ENCODE measurements at regions not wholly inside any gene's neighbourhood (a gene's known extent, or its start where the extent isn't known, plus 50 kb on each side); places are given as distances from the start of the nearest gene placed in this dataset.

GRCh38 chr1:221944247-221944870 is 202.5 kb upstream of the DUSP10 start:
- DNase-seq (ENCODE audit: extremely low read depth, low read depth): no peak

- no peak for DNase-seq (ENCODE audit: extremely low read depth, low read depth)
These were observed 198.7 kb upstream of the DUSP10 start for GRCh38 chr1:221940631-221941030.

GRCh38 chr1:221939607-221940006 is 197.7 kb upstream of the DUSP10 start:
- DNase-seq (ENCODE audit: extremely low read depth, low read depth): no peak

DNA sequence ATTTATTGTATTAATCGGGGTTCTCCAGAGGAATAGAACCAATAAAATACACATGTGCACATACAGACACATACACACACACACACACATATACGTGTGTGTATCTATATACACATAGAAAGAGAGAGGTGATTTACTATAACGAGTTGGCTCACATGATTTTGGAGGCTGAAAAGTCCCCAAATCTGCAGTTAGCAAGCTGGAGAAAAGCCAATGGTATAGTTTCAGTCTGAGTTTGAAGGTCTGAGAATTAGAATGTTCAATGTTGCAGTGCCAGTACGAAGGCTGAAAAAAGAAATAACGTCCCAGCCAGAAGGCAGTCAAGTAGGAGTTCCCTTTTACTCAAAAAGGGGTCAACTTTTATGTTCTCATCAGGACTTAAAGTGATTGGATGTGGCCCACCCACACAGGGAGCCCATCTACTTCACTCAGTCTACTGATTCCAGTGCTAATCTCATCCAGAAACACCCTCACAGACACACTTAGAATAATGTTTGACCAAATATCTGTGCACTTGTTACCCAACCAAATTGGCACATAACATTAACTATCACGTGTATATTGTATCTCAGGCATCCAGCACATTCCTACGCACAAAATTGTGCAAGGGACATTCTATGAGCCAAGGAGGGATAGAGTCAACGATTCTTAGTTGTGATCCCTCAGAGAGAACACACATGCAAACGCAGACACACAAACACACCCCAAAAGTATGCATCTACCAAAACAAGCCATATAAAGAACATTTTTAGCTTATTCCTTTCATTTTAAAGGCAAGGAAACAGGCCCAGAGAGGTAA is 195.5 kb upstream of the DUSP10 start:
- no peak for DNase-seq (ENCODE audit: extremely low read depth, low read depth)

DNA sequence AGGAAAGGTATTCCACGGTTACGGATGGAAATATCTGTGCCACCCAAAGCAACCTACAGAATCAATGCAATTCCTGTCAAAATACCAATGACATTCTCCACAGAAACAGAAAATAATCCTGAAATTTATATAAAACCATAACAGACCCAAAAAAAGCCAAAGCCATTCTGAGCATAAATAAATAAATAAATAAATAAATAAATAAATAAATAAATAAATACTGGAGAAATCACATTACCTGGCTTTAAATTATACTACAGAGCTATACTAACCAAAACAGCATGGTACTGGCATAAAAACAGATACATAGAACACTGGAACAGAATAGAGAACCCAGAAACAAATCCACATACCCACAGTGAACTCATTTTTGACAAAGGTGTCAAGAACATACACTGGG is 191.9 kb upstream of the DUSP10 start:
- no peak for DNase-seq (ENCODE audit: extremely low read depth, low read depth)

- DNase-seq (ENCODE audit: extremely low read depth, low read depth): no peak
These were observed 184.6 kb upstream of the DUSP10 start for GRCh38 chr1:221926441-221926840.

DNA sequence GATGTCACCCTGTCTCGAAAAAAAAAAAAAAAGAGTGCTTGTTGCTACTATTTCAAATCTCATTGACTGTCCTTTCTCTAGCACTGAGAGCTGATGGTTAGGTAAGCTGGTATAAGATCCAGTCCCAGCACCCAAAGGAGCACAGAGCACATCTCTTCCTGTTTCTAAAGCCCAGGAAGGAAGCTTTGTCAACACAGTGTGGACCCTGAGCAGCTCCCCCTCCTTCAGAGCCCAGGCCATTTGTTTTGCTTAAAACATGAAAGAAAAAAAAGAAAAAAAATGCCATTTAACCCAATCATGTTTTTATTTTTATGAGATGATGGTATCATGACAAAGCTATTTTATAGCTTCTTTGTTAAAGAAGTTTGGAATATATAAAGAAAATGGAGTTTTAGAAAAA is 184.1 kb upstream of the DUSP10 start:
- DNase-seq (ENCODE audit: extremely low read depth, low read depth): no peak

GRCh38 chr1:221923929-221924598 is 182.2 kb upstream of the DUSP10 start:
- no peak for DNase-seq (ENCODE audit: extremely low read depth, low read depth)

DNA sequence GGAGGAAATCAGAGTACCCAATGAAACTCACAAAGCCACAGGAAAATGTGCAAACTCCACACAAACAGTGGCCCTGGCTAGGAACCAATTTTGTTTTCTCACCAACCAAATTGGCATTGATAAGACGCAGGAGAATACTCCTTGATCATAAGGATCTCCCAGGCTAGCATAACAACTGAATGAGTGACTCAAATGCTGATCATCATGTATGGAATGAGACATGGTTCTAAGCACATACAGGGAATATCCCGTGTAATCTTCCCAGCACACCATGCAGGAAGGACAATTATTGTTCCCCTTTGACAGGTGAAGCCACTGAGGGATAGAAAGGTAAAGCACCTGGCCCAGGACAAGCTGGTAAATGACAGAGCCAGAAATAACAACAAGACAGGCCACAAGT is 180.0 kb upstream of the DUSP10 start:
- no peak for DNase-seq (ENCODE audit: extremely low read depth, low read depth)

DNA sequence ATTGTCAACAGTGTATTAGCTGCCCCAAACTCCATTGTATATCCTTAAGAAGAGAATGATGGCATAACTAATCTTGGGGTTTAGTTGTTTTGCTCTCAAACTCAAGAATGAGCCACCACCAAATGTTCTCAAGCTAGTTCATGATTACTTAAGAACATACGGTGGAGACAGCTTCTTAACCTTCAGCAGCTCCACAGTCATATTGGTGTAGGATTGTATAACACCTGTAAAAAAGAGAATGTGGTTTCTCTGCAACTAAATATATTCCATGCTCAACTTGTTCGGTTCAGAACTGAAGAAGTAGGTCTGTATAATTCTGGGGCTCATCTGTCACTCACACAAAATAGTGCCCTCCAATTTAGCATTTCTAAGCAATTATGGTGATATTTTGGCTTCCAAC is 177.9 kb upstream of the DUSP10 start:
- no peak for DNase-seq (ENCODE audit: extremely low read depth, low read depth)

GRCh38 chr1:221919341-221919740 is 177.5 kb upstream of the DUSP10 start:
- no peak for DNase-seq (ENCODE audit: extremely low read depth, low read depth)

- no peak for DNase-seq (ENCODE audit: extremely low read depth, low read depth)
These were observed 174.3 kb upstream of the DUSP10 start for GRCh38 chr1:221916176-221916575.

DNA sequence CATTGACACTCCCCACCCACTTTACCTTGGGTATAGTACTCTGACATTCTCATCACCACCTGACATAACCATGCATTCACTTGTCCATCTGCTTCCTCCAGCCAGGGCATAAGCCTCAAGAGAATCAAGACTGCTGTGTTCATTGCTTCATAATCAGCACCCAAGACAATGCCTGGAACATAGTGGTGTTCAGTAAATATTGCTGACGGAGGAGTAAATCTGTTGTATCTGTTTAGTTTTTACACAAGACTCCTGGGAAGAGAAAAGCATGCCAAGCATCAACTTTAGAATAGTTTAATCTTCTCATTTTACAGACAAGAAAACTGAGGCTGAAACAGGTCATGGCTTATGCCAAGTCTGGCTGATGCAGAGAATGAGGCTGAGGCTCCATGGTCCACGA is 173.9 kb upstream of the DUSP10 start:
- no peak for DNase-seq (ENCODE audit: extremely low read depth, low read depth)

GRCh38 chr1:221913351-221913892 is 171.5 kb upstream of the DUSP10 start:
- no peak for DNase-seq (ENCODE audit: extremely low read depth, low read depth)

GRCh38 chr1:221912230-221912629 is 170.3 kb upstream of the DUSP10 start:
- DNase-seq (ENCODE audit: extremely low read depth, low read depth): no peak

GRCh38 chr1:221911714-221912113 is 169.8 kb upstream of the DUSP10 start:
- no peak for DNase-seq (ENCODE audit: extremely low read depth, low read depth)

GRCh38 chr1:221910222-221910621 is 168.3 kb upstream of the DUSP10 start:
- no peak for DNase-seq (ENCODE audit: extremely low read depth, low read depth)

DNA sequence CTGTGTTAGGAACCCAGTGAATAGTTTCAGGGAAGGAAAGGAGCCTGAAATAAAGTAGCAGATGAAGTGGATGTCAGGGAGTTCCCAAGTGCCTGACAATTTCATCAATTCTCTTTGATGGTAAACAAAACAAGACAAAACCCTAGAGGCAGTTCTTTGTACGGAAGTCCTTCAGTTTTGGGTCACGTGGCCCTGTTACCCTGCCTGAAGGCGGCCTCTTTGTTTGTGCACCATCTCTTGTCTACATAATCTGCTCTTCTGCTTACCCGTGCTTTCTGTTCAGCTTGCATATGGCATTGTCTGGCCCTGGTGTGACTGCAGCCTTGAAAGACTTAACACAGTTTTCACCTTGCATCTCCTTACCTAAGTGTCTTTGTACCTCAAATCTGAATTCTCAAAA is 166.7 kb upstream of the DUSP10 start:
- DNase-seq (ENCODE audit: extremely low read depth, low read depth): no peak

DNA sequence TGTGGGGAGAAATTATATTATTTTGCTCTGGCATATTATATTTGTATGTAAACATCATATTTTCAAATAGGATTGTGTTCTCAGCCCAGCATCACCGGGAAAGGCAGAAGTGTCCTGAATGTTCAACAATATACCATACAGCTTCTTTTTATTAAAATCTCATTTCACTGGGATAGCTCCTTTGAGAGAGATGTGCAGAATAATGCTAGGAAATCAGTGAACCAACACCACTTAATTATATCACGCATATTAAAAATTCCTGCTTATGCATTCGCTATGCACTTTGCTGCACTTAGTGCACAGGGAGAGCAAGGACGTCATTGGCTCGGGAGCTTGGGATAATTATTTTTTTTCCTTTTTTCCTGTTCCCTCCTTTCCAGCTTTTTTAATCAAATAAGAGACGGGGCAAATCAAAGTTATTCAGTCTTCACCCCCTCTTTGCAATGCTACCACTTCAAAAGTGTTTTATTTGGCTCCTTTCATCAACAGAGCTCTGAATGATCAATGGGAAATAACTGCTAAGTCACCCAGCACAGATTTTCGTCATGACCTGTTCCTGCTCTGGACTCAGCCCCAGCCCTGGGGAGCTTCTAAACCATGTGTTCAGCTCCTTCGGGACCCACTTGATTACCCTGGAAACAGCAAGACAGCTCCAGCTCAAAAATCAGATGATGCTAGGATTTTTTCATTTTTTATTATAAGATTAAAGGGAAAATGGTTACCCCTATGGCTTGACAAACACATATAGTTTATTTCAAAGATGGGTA is 165.5 kb upstream of the DUSP10 start:
- DNase-seq (ENCODE audit: extremely low read depth, low read depth): no peak

DNA sequence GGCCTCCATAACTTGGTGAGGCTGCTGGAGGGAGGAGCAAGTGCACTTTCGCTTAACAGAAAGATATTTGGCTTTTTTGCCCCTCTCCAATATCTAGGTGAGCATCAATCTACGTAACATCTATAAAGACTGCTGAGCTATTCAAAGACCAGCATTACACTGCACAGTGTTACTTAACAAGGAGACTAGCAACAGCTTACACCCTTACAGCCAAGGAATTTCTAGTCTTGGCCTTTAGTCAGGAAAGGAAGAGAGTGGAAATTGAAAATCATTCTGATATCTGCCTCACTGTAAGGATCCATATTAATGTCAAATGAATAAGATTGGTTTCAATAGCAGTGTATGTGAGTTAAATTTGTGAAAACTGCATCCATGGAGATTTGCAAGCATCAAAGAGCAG is 163.9 kb upstream of the DUSP10 start:
- no peak for DNase-seq (ENCODE audit: extremely low read depth, low read depth)

GRCh38 chr1:221904319-221904718 is 162.4 kb upstream of the DUSP10 start:
- DNase-seq (ENCODE audit: extremely low read depth, low read depth): no peak

Data from NCI-H460 (cell line).